ENCODE measurements at regions not wholly inside any gene's neighbourhood (a gene's known extent, or its start where the extent isn't known, plus 50 kb on each side); places are given as distances from the start of the nearest gene placed in this dataset.

- Histone ChIP-seq H4K8ac (ENCODE audit: low read depth in 2 of 2, low read length in 2 of 2) (no peak overlapping the region), H2AK5ac (ENCODE audit: low read depth, low read length) (no peak overlapping the region), H2BK15ac (ENCODE audit: low read depth, low read length) (no peak overlapping the region), H3K56ac (ENCODE audit: extremely low read depth, insufficient read depth, low read length) (no peak overlapping the region), H4K20me1 (ENCODE audit: insufficient read depth, low read length) (no peaks in the 10 kb centered on the region), H3K4me1 (ENCODE audit: control insufficient read depth, insufficient read depth, low read length) (no peaks in the 10 kb centered on the region), H3K4me3 (ENCODE audit: insufficient read depth, low read depth, low read length) (no peak overlapping the region), H3K79me1 (ENCODE audit: low read depth in 1 of 2, low read length in 2 of 2) (no peaks in the 10 kb centered on the region), H3K4ac (ENCODE audit: low read depth, low read length) (no peak overlapping the region), H3K36me3 (ENCODE audit: control insufficient read depth, insufficient read depth, low read length) (no peaks in the 10 kb centered on the region), H3K14ac (replicated peaks; ENCODE audit: low read depth, low read length) (no peak overlapping the region), H2AK9ac (replicated peaks; ENCODE audit: low read depth, low read length, poor library complexity) (no peak overlapping the region), H2BK20ac (ENCODE audit: low read depth, low read length) (no peak overlapping the region), H2BK5ac (ENCODE audit: low read depth, low read length, poor library complexity, severe bottlenecking) (no peak overlapping the region), H2BK120ac (ENCODE audit: low read depth, low read length) (no peak overlapping the region), H4K91ac (ENCODE audit: insufficient read depth, low read depth, low read length) (no peak overlapping the region), H3K4me2 (ENCODE audit: low read depth, low read length) (no peak overlapping the region), H4K5ac (ENCODE audit: low read depth, low read length) (no peak overlapping the region), H3K23ac (ENCODE audit: low read depth, low read length) (no peak overlapping the region), H2AFZ (replicated peaks; ENCODE audit: low read length, poor library complexity) (no peak overlapping the region), H3K9ac (ENCODE audit: low read depth, low read length) (no peak overlapping the region), H3K18ac (ENCODE audit: low read depth, low read length) (no peak overlapping the region), H3K27me3 (ENCODE audit: control insufficient read depth, insufficient read depth, low read length) (no peaks in the 10 kb centered on the region), H3K9me1 (ENCODE audit: insufficient read depth, low read length) (no peaks in the 10 kb centered on the region), H3K9me3 (ENCODE audit: control insufficient read depth, insufficient read depth, low read length) (no peaks in the 10 kb centered on the region), H3K27ac (ENCODE audit: insufficient read depth, low read length) (no peak overlapping the region)
- ATAC-seq (ENCODE audit: low read depth): no peak
- WGBS, 2 experiments (ENCODE audit: extremely low coverage in 2 of 2, insufficient read length in 1 of 2): no CpG with 5 or more reads among the region's 5 CpGs
- POLR2A ChIA-PET (ENCODE audit: unreplicated experiment): no interaction called here
- CTCF ChIA-PET: no interaction called here
- in situ Hi-C loops (cut with MboI; ENCODE audit: low sequenced_read_pairs) (no loop called here), intact Hi-C loops (cut with micrococcal nuclease) (no loop called here), dilution Hi-C loops (cut with HindIII; ENCODE audit: low sequenced_read_pairs, unreplicated experiment) (no loop called here)
- no TSS peak for BruUV-seq (replicated peaks)
- DNase-seq: no peak
- TF ChIP-seq MXI1 (IDR thresholded peaks at IDR 0.05; ENCODE audit: borderline replicate concordance, low read depth, low read length): no peak
- TF ChIP-seq CHD1 (IDR thresholded peaks at IDR 0.05; ENCODE audit: low read depth, low read length): no peak
- TF ChIP-seq RCOR1 (IDR thresholded peaks at IDR 0.05; ENCODE audit: insufficient replicate concordance, low read length): no peak
- TF ChIP-seq MAFK (IDR thresholded peaks at IDR 0.05; ENCODE audit: low read depth, low read length): no peak
- no peak for TF ChIP-seq CEBPB (IDR thresholded peaks at IDR 0.05; ENCODE audit: low read depth, low read length)
- no peak for TF ChIP-seq FOS (IDR thresholded peaks at IDR 0.05; ENCODE audit: low read depth, low read length)
- TF ChIP-seq ELK1 (IDR thresholded peaks at IDR 0.05; ENCODE audit: borderline replicate concordance, low read depth, low read length): no peak
- no peak for TF ChIP-seq MAZ (IDR thresholded peaks at IDR 0.05; ENCODE audit: borderline replicate concordance, low read depth, low read length)
- no peak for TF ChIP-seq USF2 (IDR thresholded peaks at IDR 0.05; ENCODE audit: low read depth, low read length)
Measured at GRCh38 chr5:113846941-113847340, 333.4 kb downstream of the YTHDC2 start.
